ENCODE measurements at regions not wholly inside any gene's neighbourhood (a gene's known extent, or its start where the extent isn't known, plus 50 kb on each side); places are given as distances from the start of the nearest gene placed in this dataset.

- no TSS peak for BruUV-seq (replicated peaks)
- Histone ChIP-seq H3K9me2 (ENCODE audit: insufficient read depth) (no peaks in the 10 kb centered on the region), H3K27ac (ENCODE audit: low read depth, low read length) (peak overlapping the region; percentile 71; the same call in 1 of the 2 replicates), H3K36me3 (ENCODE audit: control insufficient read depth in 1 of 2, insufficient read depth in 2 of 2, low read length in 2 of 2) (no peaks in the 10 kb centered on the region), H3K9ac (ENCODE audit: low read length) (no peak overlapping the region), H3K4me1 (ENCODE audit: control insufficient read depth in 1 of 2, insufficient read depth in 2 of 2, low read length in 2 of 2) (peaks cover 33 to 44% of the 10 kb centered on the region in 2 experiments), H3K9me3 (ENCODE audit: control insufficient read depth in 1 of 2, insufficient read depth in 1 of 2, low read depth in 1 of 2, low read length in 2 of 2) (no peaks in the 10 kb centered on the region), H3K79me2 (ENCODE audit: insufficient read depth, low read length) (no peaks in the 10 kb centered on the region), H3K4me3 (replicated peaks in 1 of 2; ENCODE audit: low read depth in 1 of 2, low read length in 2 of 2) (no peak overlapping the region), H4K20me1 (ENCODE audit: insufficient read depth) (no peaks in the 10 kb centered on the region), H3K4me2 (ENCODE audit: low read length) (0 out of 2 replicates have a peak overlapping the region, but pooled peaks have one; percentile 67), H2AFZ (ENCODE audit: low read depth, low read length, poor library complexity, severe bottlenecking) (no peak overlapping the region), H3K27me3 (ENCODE audit: insufficient read depth, low read length) (peaks cover 17% of the 10 kb centered on the region; the same call in 1 of the 2 replicates)
- ChIA-PET POLR2A (no interaction called here), RAD21 (ENCODE audit: low non-redundant PET in 1 of 2, low total read pairs in 2 of 2, uncharacterized antibody in 2 of 2, unreplicated experiment in 2 of 2) (no interaction called here), CTCF (interaction anchor here (1.3 kb wide), 1 partner anchor 175 kb away, joined by 3 read pairs; no protein-coding TSS in a partner anchor)
- DNase-seq (ENCODE audit: low read depth, low spot score) (no peak), ATAC-seq (no peak)
- intact Hi-C loops (cut with micrococcal nuclease), result no loop called here
- TF ChIP-seq, protein P1, sequence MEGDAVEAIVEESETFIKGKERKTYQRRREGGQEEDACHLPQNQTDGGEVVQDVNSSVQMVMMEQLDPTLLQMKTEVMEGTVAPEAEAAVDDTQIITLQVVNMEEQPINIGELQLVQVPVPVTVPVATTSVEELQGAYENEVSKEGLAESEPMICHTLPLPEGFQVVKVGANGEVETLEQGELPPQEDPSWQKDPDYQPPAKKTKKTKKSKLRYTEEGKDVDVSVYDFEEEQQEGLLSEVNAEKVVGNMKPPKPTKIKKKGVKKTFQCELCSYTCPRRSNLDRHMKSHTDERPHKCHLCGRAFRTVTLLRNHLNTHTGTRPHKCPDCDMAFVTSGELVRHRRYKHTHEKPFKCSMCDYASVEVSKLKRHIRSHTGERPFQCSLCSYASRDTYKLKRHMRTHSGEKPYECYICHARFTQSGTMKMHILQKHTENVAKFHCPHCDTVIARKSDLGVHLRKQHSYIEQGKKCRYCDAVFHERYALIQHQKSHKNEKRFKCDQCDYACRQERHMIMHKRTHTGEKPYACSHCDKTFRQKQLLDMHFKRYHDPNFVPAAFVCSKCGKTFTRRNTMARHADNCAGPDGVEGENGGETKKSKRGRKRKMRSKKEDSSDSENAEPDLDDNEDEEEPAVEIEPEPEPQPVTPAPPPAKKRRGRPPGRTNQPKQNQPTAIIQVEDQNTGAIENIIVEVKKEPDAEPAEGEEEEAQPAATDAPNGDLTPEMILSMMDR (IDR thresholded peaks at IDR 0.05 in 2 of 3, conservative IDR thresholded peaks at IDR 0.05 in 1 of 3; ENCODE audit: borderline replicate concordance in 1 of 3, insufficient read depth in 1 of 3, low read depth in 2 of 3, low read length in 2 of 3), result peak in 1 of 3 experiments; percentile 18; a peak in 1 of 6 replicates
- TF ChIP-seq JUND (IDR thresholded peaks at IDR 0.05), result no peak
Observed at GRCh38 chr14:100470523-100470897, 116.7 kb downstream of the BEGAIN start.

GRCh38 chr14:100471441-100472093 lies 115.7 kb downstream of the BEGAIN start:
- Histone ChIP-seq H3K79me2 (ENCODE audit: insufficient read depth, low read length) (no peaks in the 10 kb centered on the region), H3K36me3 (ENCODE audit: control insufficient read depth in 1 of 2, insufficient read depth in 2 of 2, low read length in 2 of 2) (no peaks in the 10 kb centered on the region), H3K27me3 (ENCODE audit: insufficient read depth, low read length) (peaks cover 17% of the 10 kb centered on the region; the same call in 1 of the 2 replicates), H3K9me3 (ENCODE audit: control insufficient read depth in 1 of 2, insufficient read depth in 1 of 2, low read depth in 1 of 2, low read length in 2 of 2) (no peaks in the 10 kb centered on the region), H3K9ac (ENCODE audit: low read length) (peak overlapping the region; percentile 36), H2AFZ (ENCODE audit: low read depth, low read length, poor library complexity, severe bottlenecking) (peak overlapping the region; percentile 57), H4K20me1 (ENCODE audit: insufficient read depth) (no peaks in the 10 kb centered on the region), H3K4me3 (replicated peaks in 1 of 2; ENCODE audit: low read depth in 1 of 2, low read length in 2 of 2) (peak overlapping the region in 1 of 2 experiments; percentile 24; a peak in 1 of 4 replicates), H3K4me1 (ENCODE audit: control insufficient read depth in 1 of 2, insufficient read depth in 2 of 2, low read length in 2 of 2) (peaks cover 40 to 54% of the 10 kb centered on the region in 2 experiments), H3K27ac (ENCODE audit: low read depth, low read length) (peak overlapping the region; percentile 71), H3K4me2 (ENCODE audit: low read length) (peak overlapping the region; percentile 67), H3K9me2 (ENCODE audit: insufficient read depth) (no peaks in the 10 kb centered on the region)
- no TSS peak for BruUV-seq (replicated peaks)
- RAD21 ChIA-PET (ENCODE audit: low non-redundant PET in 1 of 2, low total read pairs in 2 of 2, uncharacterized antibody in 2 of 2, unreplicated experiment in 2 of 2), result interaction anchor here in 1 of 2 experiments (0.6 kb wide), 1 partner anchor 176 kb away, joined by 5 read pairs; no protein-coding TSS in a partner anchor
- POLR2A ChIA-PET, result interaction anchor here (0.6 kb wide), 1 partner anchor 1633 kb away, joined by 5 read pairs; no protein-coding TSS in a partner anchor
- CTCF ChIA-PET, result interaction anchor here (1.3 kb wide), 1 partner anchor 174 kb away, joined by 3 read pairs; no protein-coding TSS in a partner anchor
- DNase-seq (ENCODE audit: low read depth, low spot score), result peak; percentile 68
- ATAC-seq, result peak; percentile 58
- intact Hi-C loops (cut with micrococcal nuclease), result no loop called here
- TF ChIP-seq, protein P1 (IDR thresholded peaks at IDR 0.05 in 2 of 3, conservative IDR thresholded peaks at IDR 0.05 in 1 of 3; ENCODE audit: borderline replicate concordance in 1 of 3, insufficient read depth in 1 of 3, low read depth in 2 of 3, low read length in 2 of 3), result no peak
- TF ChIP-seq, protein P2, sequence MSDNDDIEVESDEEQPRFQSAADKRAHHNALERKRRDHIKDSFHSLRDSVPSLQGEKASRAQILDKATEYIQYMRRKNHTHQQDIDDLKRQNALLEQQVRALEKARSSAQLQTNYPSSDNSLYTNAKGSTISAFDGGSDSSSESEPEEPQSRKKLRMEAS (IDR thresholded peaks at IDR 0.05), result peak; percentile 79
- TF ChIP-seq, protein P3, sequence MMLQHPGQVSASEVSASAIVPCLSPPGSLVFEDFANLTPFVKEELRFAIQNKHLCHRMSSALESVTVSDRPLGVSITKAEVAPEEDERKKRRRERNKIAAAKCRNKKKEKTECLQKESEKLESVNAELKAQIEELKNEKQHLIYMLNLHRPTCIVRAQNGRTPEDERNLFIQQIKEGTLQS (IDR thresholded peaks at IDR 0.05), result no peak
- TF ChIP-seq ZFX (IDR thresholded peaks at IDR 0.05) (no peak), EGR1 (IDR thresholded peaks at IDR 0.05; ENCODE audit: low read depth) (no peak), SRF (IDR thresholded peaks at IDR 0.05; ENCODE audit: low read depth) (no peak), ELF1 (IDR thresholded peaks at IDR 0.05; ENCODE audit: borderline replicate concordance, low read depth) (no peak), ZNF274 (IDR thresholded peaks at IDR 0.05; ENCODE audit: low read depth, low read length) (no peak), CEBPB (IDR thresholded peaks at IDR 0.05; ENCODE audit: low read depth) (no peak), EZH2 (IDR thresholded peaks at IDR 0.05) (no peak)

All from HCT116 (cell line).